Cardiac muscle cell (in vitro differentiated cells and primary cell): ENCODE measurements at regions not wholly inside any gene's neighbourhood (a gene's known extent, or its start where the extent isn't known, plus 50 kb on each side); places are given as distances from the start of the nearest gene placed in this dataset.
"Not testable (repeated sequence)": the region's sequence is repeated elsewhere in the genome, so short reads cannot be mapped to it uniquely, and the experiment has no call there.

Experiments
- DNase-seq, 2 donors: peaks; one replicate each; pipeline versions ENCODE4 v3.0.0 to v3.0.0-alpha.2; 2010 to 2017; ENCODE audit warnings: low read depth in 1 of 2, low spot score in 1 of 2
- H3K27ac ChIP-seq: fragments of 200-600 bp; sonication (generic); 2 replicates; pipeline ENCODE4 v1.5.1; 2016
- H3K27me3 ChIP-seq: fragments of 200-600 bp; sonication (generic); 2 replicates; pipeline ENCODE4 v1.6.0; 2016; ENCODE audit warnings: control low read depth
- H3K36me3 ChIP-seq: fragments of 200-600 bp; sonication (generic); 2 replicates; pipeline ENCODE4 v1.5.1; 2016; ENCODE audit warnings: control low read depth
- H3K4me1 ChIP-seq: fragments of 200-600 bp; sonication (generic); 2 replicates; pipeline ENCODE4 v1.8.1; 2017; ENCODE audit warnings: low read depth, mild to moderate bottlenecking, mixed run types
- H3K4me3 ChIP-seq: fragments of 200-600 bp; sonication (generic); 2 replicates; pipeline ENCODE4 v1.5.1; 2016; ENCODE audit warnings: mild to moderate bottlenecking
- H3K9me3 ChIP-seq: fragments of 200-600 bp; sonication (generic); 2 replicates; pipeline ENCODE4 v1.5.1; 2017; ENCODE audit warnings: low read depth, mild to moderate bottlenecking, control low read depth
- CTCF ChIP-seq: IDR thresholded peaks from 2 replicates; pipeline ENCODE4 v1.5.1; 2012; ENCODE audit warnings: low read depth, mild to moderate bottlenecking, low read length

DNA sequence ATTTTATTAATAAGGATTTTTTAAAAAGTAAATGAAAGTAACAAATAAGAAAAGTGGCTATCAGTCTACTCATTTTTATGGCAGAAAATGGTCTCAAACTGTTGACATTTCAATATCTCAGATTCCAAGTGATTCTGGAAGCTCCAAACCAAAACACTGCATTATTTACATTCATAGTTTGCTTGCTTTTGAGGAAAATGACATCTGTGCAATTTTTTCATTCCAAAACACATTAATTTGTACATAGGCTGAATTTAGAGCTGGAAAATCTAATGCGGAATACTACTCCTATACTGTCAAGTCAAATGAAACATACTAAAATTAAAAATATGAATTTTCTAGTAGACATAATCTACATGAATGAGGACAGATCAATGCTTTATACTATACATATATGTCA, 1047.6 kb downstream of the CDH9 start:
- no peak for DNase-seq
- TF ChIP-seq CTCF: no peak
- Histone ChIP-seq H3K9me3 (no peaks in the 10 kb centered on the region), H3K4me3 (no peak overlapping the region), H3K4me1 (no peaks in the 10 kb centered on the region), H3K36me3 (no peaks in the 10 kb centered on the region), H3K27me3 (no peaks in the 10 kb centered on the region), H3K27ac (no peak overlapping the region)

- no peak overlapping the region for H3K27ac ChIP-seq
- H3K9me3 ChIP-seq: no peaks in the 10 kb centered on the region
- no peaks in the 10 kb centered on the region for H3K4me1 ChIP-seq
- H3K27me3 ChIP-seq: no peaks in the 10 kb centered on the region
- DNase-seq: no peak
- no peaks in the 10 kb centered on the region for H3K36me3 ChIP-seq
- no peak overlapping the region for H3K4me3 ChIP-seq
- no peak for TF ChIP-seq CTCF
Observed at GRCh38 chr5:25979086-25979485, 1059.3 kb downstream of the CDH9 start.

DNA sequence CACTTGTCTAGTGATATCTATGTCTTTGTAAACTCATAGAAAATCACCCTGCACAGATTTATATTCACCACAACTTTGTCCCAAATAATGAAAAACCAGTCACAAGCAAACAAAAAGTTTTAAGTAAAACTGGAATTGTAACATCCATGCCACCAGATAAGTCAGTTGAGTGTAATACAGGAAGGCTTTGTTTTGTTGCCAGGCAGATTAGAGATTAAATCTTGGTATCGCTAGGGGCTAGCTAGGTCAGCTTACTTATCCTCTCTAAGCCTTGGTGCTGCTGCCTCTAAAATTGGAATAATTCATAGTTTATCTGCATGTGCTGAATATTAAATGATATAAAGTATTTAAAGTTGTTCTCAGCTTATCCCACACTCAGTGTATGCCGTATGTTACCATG, 1062.5 kb downstream of the CDH9 start:
- no peaks in the 10 kb centered on the region for H3K9me3 ChIP-seq
- no peaks in the 10 kb centered on the region for H3K36me3 ChIP-seq
- no peak overlapping the region for H3K27ac ChIP-seq
- no peak overlapping the region for H3K4me3 ChIP-seq
- no peak for DNase-seq
- no peaks in the 10 kb centered on the region for H3K27me3 ChIP-seq
- H3K4me1 ChIP-seq: no peaks in the 10 kb centered on the region
- TF ChIP-seq CTCF: no peak

GRCh38 chr5:25974451-25974850, 1063.9 kb downstream of the CDH9 start:
- no peak overlapping the region for H3K27ac ChIP-seq
- TF ChIP-seq CTCF: no peak

DNA sequence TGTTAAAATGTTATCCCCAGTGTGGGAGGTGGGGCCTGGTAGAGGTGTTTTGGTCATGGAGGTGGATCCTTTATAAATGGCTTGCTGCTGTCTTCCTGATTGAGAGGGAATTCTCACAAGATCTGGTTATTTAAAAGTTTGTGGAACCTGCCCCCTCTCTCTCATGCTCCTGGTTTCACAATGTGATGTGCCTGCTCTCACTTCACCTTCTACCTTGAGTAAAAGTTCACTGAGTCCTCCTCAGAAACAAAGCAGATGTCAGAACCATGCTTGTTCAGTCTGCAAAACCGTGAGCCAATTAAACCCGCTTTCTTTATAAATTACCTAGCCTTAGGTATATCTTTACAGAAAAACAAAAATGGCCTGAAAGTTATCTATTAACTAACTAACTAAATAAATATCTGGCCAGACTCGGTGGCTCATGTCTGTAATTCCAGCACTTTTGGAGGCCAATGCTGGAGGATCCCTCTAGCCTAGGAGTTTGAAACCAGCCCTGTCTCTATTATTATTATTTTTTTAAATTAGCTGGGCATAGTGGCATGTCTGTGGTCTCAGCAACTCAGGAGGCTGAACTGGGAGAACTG, 1067.4 kb downstream of the CDH9 start:
- H3K36me3 ChIP-seq: no peaks in the 10 kb centered on the region
- TF ChIP-seq CTCF: no peak
- no peak overlapping the region for H3K4me3 ChIP-seq
- no peak for DNase-seq
- no peaks in the 10 kb centered on the region for H3K27me3 ChIP-seq
- H3K4me1 ChIP-seq: no peaks in the 10 kb centered on the region
- H3K27ac ChIP-seq: no peak overlapping the region
- H3K9me3 ChIP-seq: no peaks in the 10 kb centered on the region

More at GRCh38 chr5:25974451-25974850, 1063.9 kb downstream of the CDH9 start:
- H3K9me3 ChIP-seq: no peaks in the 10 kb centered on the region
- no peaks in the 10 kb centered on the region for H3K4me1 ChIP-seq
- H3K4me3 ChIP-seq: no peak overlapping the region
- no peak for DNase-seq
- no peaks in the 10 kb centered on the region for H3K27me3 ChIP-seq
- no peaks in the 10 kb centered on the region for H3K36me3 ChIP-seq

DNA sequence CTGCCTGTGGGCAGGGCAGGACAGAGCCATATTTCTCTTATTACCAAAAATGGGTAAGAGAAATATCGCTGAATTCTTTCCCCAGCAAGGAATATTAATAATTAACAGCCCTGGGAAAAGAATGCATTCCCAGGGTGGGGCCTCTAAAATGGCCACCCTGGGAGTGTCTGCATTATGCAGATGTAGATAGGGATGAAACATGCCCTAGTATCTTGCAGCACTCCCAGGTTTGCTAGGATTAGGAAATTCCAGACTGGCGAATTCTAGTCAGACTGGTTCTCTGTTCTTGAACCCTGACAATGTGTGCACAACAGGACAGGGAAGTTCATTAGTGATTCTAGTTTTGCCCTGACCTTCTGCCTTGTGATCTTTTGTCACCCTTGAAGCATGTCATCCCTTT, 1069.3 kb downstream of the CDH9 start:
- H3K9me3 ChIP-seq, H3K4me3 ChIP-seq, H3K36me3 ChIP-seq: not testable (repeated sequence)

More for the DNA sequence above, 1069.3 kb downstream of the CDH9 start:
- not testable (repeated sequence) for H3K27ac ChIP-seq, H3K4me1 ChIP-seq, H3K27me3 ChIP-seq, DNase-seq
